Liver (tissue), 8 donors: ENCODE measurements at regions not wholly inside any gene's neighbourhood (a gene's known extent, or its start where the extent isn't known, plus 50 kb on each side); places are given as distances from the start of the nearest gene placed in this dataset.
A peak's percentile ranks its signal among the peaks of the same experiment; 100 is the strongest.

Experiments used
- DNase-seq: peaks from one replicate; pipeline ENCODE4 v3.0.0-alpha.2; 2017; ENCODE audit warnings: low spot score
- H3K27ac ChIP-seq, 2 donors: one replicate each; pipeline ENCODE4 v1.7.0; 2013; ENCODE audit warnings: inconsistent platforms in 2 of 2, low read length in 2 of 2, control low read depth in 1 of 2, low read depth in 1 of 2, mild to moderate bottlenecking in 1 of 2
- H3K27me3 ChIP-seq, 4 donors: one replicate each; pipeline versions ENCODE4 v1.6.1 to v1.7.0; 2013; ENCODE audit warnings: low read length in 3 of 4, inconsistent platforms in 1 of 4, mild to moderate bottlenecking in 1 of 4, moderate library complexity in 1 of 4; ENCODE audit not compliant: control insufficient read depth in 4 of 4, insufficient read depth in 4 of 4
- H3K36me3 ChIP-seq, 4 donors: one replicate each; pipeline versions ENCODE4 v1.6.1 to v1.7.0; 2013; ENCODE audit warnings: low read length in 3 of 4, mild to moderate bottlenecking in 3 of 4, low read depth in 1 of 4, moderate library complexity in 1 of 4; ENCODE audit not compliant: control insufficient read depth in 4 of 4, insufficient read depth in 3 of 4
- H3K4me1 ChIP-seq, 4 donors: one replicate each; pipeline versions ENCODE4 v1.6.1 to v1.7.0; 2013; ENCODE audit warnings: low read length in 3 of 4, mild to moderate bottlenecking in 3 of 4, moderate library complexity in 1 of 4; ENCODE audit not compliant: control insufficient read depth in 4 of 4, insufficient read depth in 4 of 4
- H3K4me3 ChIP-seq, 3 donors: one replicate each; pipeline versions ENCODE4 v1.6.1 to v1.7.0; 2013; ENCODE audit warnings: low read length in 3 of 3, control low read depth in 1 of 3, low read depth in 1 of 3, mild to moderate bottlenecking in 1 of 3
- H3K9ac ChIP-seq, 2 donors: one replicate each; pipeline ENCODE4 v1.7.0; 2013; ENCODE audit warnings: low read length in 2 of 2, mild to moderate bottlenecking in 2 of 2, moderate library complexity in 2 of 2, control low read depth in 1 of 2, low read depth in 1 of 2
- H3K9me3 ChIP-seq, 4 donors: one replicate each; pipeline versions ENCODE4 v1.6.1 to v1.7.0; 2013; ENCODE audit warnings: low read length in 3 of 4; ENCODE audit not compliant: control insufficient read depth in 4 of 4
- ATF3 ChIP-seq: IDR thresholded peaks from 2 replicates; pipeline ENCODE4 v1.6.1; 2016; ENCODE audit warnings: antibody characterized with exemption
- CTCF ChIP-seq: fragments of 150-350 bp; IDR thresholded peaks from 2 replicates; pipeline ENCODE4 v1.5.1; 2017; ENCODE audit warnings: improper control_type of control experiment, low read depth, low read length; ENCODE audit not compliant: missing input control
- EGR1 ChIP-seq, 2 donors: IDR thresholded peaks; 2 replicates each; pipeline ENCODE4 v1.6.1; 2016 to 2018; ENCODE audit warnings: antibody characterized with exemption in 2 of 2, low read depth in 2 of 2
- FOXA1 ChIP-seq: IDR thresholded peaks from 2 replicates; pipeline ENCODE4 v1.6.1; 2016; ENCODE audit warnings: antibody characterized with exemption
- FOXA2 ChIP-seq: IDR thresholded peaks from 2 replicates; pipeline ENCODE4 v1.6.1; 2016; ENCODE audit warnings: antibody characterized with exemption
- GABPA ChIP-seq, 2 donors: IDR thresholded peaks in 1 of 2; conservative IDR thresholded peaks in 1 of 2; 2 replicates each; pipeline ENCODE4 v1.6.1; 2016; ENCODE audit warnings: antibody characterized with exemption in 2 of 2, mild to moderate bottlenecking in 1 of 2, moderate library complexity in 1 of 2
- HNF4A ChIP-seq, 2 donors: conservative IDR thresholded peaks; 2 replicates each; pipeline ENCODE4 v1.6.1; 2016; ENCODE audit warnings: antibody characterized with exemption in 2 of 2, mild to moderate bottlenecking in 2 of 2
- HNF4G ChIP-seq: IDR thresholded peaks from 2 replicates; pipeline ENCODE4 v1.6.1; 2016; ENCODE audit warnings: antibody characterized with exemption
- JUND ChIP-seq, 2 donors: IDR thresholded peaks; 2 replicates each; pipeline ENCODE4 v1.6.1; 2016; ENCODE audit warnings: antibody characterized with exemption in 2 of 2
- MAX ChIP-seq: IDR thresholded peaks from 2 replicates; pipeline ENCODE4 v1.6.1; 2016; ENCODE audit warnings: antibody characterized with exemption
- NR2F2 ChIP-seq: IDR thresholded peaks from 2 replicates; pipeline ENCODE4 v1.6.1; 2016; ENCODE audit warnings: antibody characterized with exemption
- RAD21 ChIP-seq, 2 donors: IDR thresholded peaks; 2 replicates each; pipeline ENCODE4 v1.6.1; 2016; ENCODE audit warnings: antibody characterized with exemption in 2 of 2, mild to moderate bottlenecking in 2 of 2
- REST ChIP-seq: IDR thresholded peaks from 2 replicates; pipeline ENCODE4 v1.6.1; 2016; ENCODE audit warnings: antibody characterized with exemption, mild to moderate bottlenecking
- RXRA ChIP-seq, 2 donors: IDR thresholded peaks; 2 replicates each; pipeline ENCODE4 v1.6.1; 2017 to 2018; ENCODE audit warnings: antibody characterized with exemption in 2 of 2, mild to moderate bottlenecking in 1 of 2
- SP1 ChIP-seq: IDR thresholded peaks from 2 replicates; pipeline ENCODE4 v1.6.1; 2018; ENCODE audit warnings: antibody characterized with exemption, mild to moderate bottlenecking
- TAF1 ChIP-seq: conservative IDR thresholded peaks from 2 replicates; pipeline ENCODE4 v1.6.1; 2016; ENCODE audit warnings: antibody characterized with exemption, mild to moderate bottlenecking
- YY1 ChIP-seq: IDR thresholded peaks from 2 replicates; pipeline ENCODE4 v1.6.1; 2016; ENCODE audit warnings: antibody characterized with exemption, mild to moderate bottlenecking
- ZBTB33 ChIP-seq: IDR thresholded peaks from 2 replicates; pipeline ENCODE4 v1.6.1; 2016; ENCODE audit warnings: antibody characterized with exemption
- WGBS: extraction: QIAGEN DNeasy Blood & Tissue Kit; methylation state at CpG from one replicate; pipeline ENCODE4 v1.1.7; 2013; 5-methylcytosine and 5-hydroxymethylcytosine counted together
- donor health status: healthy.
- donor health status: healthy.
- donor health status: healthy.
- donor health status: healthy.
- donor health status: healthy.

GRCh38 chr3:159829056-159829455, 159.6 kb upstream of the IL12A start:
- DNase-seq, result no peak
- Histone ChIP-seq H3K4me3 (no peak overlapping the region), H3K9ac (no peak overlapping the region), H3K36me3 (no peaks in the 10 kb centered on the region), H3K9me3 (no peaks in the 10 kb centered on the region), H3K27ac (no peak overlapping the region), H3K4me1 (peaks cover 2 to 16% (median 15%) of the 10 kb centered on the region in 4 donors), H3K27me3 (no peaks in the 10 kb centered on the region)
- TF ChIP-seq EGR1 (IDR thresholded peaks at IDR 0.05; ENCODE audit: low read depth in 2 of 2), result no peak
- TF ChIP-seq TAF1, result no peak
- no peak for TF ChIP-seq YY1
- no peak for TF ChIP-seq GABPA (IDR thresholded peaks at IDR 0.05 in 1 of 2, conservative IDR thresholded peaks at IDR 0.05 in 1 of 2)
- TF ChIP-seq RXRA (IDR thresholded peaks at IDR 0.05), result no peak
- TF ChIP-seq RAD21 (IDR thresholded peaks at IDR 0.05), result no peak
- TF ChIP-seq FOXA1, result no peak
- WGBS, result 94% methylated on average over 4 of the region's 4 CpGs

- no peak for DNase-seq
- Histone ChIP-seq H3K4me3 (no peak overlapping the region), H3K27ac (no peak overlapping the region), H3K9me3 (no peaks in the 10 kb centered on the region), H3K4me1 (peaks cover 2 to 16% (median 15%) of the 10 kb centered on the region in 4 donors), H3K27me3 (no peaks in the 10 kb centered on the region), H3K9ac (no peak overlapping the region), H3K36me3 (no peaks in the 10 kb centered on the region)
- TF ChIP-seq YY1 (peak; percentile 67), TAF1 (no peak), RXRA (IDR thresholded peaks at IDR 0.05) (peak; percentile 56 to 82), FOXA1 (peak; percentile 9), HNF4G (no peak), NR2F2 (no peak), EGR1 (IDR thresholded peaks at IDR 0.05; ENCODE audit: low read depth in 2 of 2) (peak in 1 of 2 donors; percentile 15), FOXA2 (peak; percentile 34), JUND (IDR thresholded peaks at IDR 0.05) (peak in 1 of 2 donors; percentile 49), CTCF (no peak), MAX (peak; percentile 65), REST (no peak), ATF3 (peak; percentile 23), GABPA (IDR thresholded peaks at IDR 0.05 in 1 of 2, conservative IDR thresholded peaks at IDR 0.05 in 1 of 2) (no peak), SP1 (peak; percentile 47), HNF4A (conservative IDR thresholded peaks at IDR 0.05) (peak; percentile 70 to 82), RAD21 (IDR thresholded peaks at IDR 0.05) (peak; percentile 36 to 52), ZBTB33 (peak; percentile 69)
- 23% methylated on average over 7 of the region's 7 CpGs for WGBS
Measured at GRCh38 chr3:159829539-159830227, 159.0 kb upstream of the IL12A start.
